Suprapubic skin (tissue), 4 donors: ENCODE measurements at regions not wholly inside any gene's neighbourhood (a gene's known extent, or its start where the extent isn't known, plus 50 kb on each side); places are given as distances from the start of the nearest gene placed in this dataset.

Source experiments
- CTCF ChIP-seq, 2 donors: fragments of 200-600 bp in 1 of 2; fragments of 450-650 bp in 1 of 2; sonication (generic) in 1 of 2; IDR thresholded peaks; one replicate each; pipeline ENCODE4 v1.5.1; 2016 to 2019; ENCODE audit warnings: antibody characterized with exemption in 2 of 2, mild to moderate bottlenecking in 1 of 2, moderate library complexity in 1 of 2
- EP300 ChIP-seq: sonication (generic); formaldehyde crosslinking; IDR thresholded peaks from one replicate; pipeline ENCODE4 v1.6.1; 2017; ENCODE audit warnings: antibody characterized with exemption
- POLR2AphosphoS5 ChIP-seq, 3 donors: sonication (generic); formaldehyde crosslinking; IDR thresholded peaks; one replicate each; pipeline ENCODE4 v1.6.1; 2017; ENCODE audit warnings: antibody characterized with exemption in 3 of 3

GRCh38 chr10:28400681-28401080, 97.8 kb upstream of the MPP7 start:
- TF ChIP-seq CTCF (IDR thresholded peaks at IDR 0.05) (no peak), POLR2AphosphoS5 (IDR thresholded peaks at IDR 0.05) (no peak), EP300 (no peak)
